ENCODE measurements at regions not wholly inside any gene's neighbourhood (a gene's known extent, or its start where the extent isn't known, plus 50 kb on each side); places are given as distances from the start of the nearest gene placed in this dataset.
"Not testable (repeated sequence)": the region's sequence is repeated elsewhere in the genome, so short reads cannot be mapped to it uniquely, and the experiment has no call there.

DNA sequence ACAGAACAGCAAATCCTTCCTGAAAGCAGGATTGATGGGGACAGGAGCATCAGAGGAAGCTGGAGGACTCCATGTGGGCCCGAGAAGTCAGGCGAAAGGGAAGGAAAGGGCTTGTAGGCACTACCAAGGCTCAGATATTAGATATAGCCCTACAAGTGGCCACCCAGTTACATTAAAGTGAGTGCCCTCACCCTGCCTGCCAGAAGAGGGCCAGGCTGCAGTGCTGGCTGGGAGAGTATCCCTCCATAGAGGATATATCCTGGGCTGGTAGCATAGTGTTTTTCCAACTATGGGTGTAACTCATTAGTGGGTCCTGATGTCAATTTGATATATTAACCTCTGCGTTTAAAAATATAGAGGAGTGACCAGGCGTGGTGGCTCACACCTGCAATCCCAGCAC is 285.2 kb downstream of the MYCN start:
- no peak for DNase-seq

DNA sequence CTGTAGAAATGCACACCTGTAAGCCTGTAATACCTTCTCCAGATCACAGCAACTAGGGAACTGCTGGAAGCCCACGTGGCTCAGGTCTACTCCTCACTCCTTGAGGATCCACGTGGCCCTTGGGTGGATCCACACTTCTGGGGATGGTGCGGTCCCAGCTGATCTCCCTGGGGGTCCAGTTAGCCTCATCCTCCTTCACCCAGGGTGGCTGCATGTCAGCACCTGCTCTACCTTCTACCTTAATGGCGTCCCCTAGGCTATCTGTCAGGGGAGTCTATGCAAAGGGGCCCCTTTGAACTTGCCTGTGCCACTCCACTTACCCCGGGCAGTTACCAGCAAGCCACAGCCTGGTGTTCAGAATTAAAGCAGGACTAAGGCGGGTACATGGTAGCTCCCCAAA is 284.7 kb downstream of the MYCN start:
- no peak for DNase-seq

DNA sequence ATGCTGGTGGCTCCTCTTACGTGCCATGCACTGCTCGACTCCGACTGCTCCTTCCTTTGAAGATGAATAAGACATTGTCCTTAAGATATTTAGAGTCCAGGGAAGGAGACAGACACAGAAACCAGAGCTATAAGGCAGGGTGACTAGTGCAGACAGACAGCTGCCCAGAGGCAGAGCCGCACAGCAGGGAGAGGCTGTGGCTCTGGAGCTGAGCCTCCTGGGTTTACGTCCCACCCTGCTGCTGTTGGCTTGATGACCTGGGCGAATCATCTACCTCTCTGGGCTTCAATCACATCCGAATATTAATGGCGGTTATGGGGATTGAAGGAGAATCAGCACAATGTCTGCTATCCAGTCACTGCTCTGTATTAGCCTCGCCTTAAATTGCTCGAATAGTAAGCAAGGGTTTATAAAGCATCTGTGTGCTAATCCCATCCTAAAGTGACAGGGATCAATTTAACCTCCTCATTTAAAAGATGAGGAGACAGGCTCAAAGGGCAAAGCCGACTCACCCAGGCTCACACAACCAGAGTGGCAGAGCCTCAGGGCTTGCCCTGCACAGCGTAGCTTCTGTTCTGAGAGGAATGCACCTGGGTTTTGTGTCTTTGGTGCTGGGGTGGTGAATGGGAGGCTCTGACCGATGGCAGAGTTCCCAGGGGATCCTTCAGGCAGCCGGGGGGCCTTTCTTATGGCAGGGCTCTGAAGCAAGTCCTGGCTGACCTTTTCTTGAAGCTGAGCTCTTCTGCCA is 284.1 kb downstream of the MYCN start:
- no peak for DNase-seq

DNA sequence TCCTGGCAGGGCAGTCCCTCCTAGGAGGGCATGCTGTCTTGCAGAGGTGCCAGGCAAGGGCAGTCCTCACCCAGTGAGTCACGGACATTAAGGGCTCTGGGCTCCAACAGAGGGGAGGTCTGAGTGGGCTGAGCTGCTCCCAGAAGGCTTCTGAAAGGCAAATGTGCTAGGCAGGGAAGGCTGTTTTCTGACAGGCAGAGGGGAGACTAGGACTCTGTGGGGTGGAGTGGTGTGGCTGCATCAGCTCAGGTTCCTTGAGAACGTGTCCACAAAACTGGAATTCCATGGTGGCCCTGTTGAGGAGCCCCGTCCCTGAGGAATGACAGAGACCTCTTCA is 283.5 kb downstream of the MYCN start:
- DNase-seq: no peak

DNA sequence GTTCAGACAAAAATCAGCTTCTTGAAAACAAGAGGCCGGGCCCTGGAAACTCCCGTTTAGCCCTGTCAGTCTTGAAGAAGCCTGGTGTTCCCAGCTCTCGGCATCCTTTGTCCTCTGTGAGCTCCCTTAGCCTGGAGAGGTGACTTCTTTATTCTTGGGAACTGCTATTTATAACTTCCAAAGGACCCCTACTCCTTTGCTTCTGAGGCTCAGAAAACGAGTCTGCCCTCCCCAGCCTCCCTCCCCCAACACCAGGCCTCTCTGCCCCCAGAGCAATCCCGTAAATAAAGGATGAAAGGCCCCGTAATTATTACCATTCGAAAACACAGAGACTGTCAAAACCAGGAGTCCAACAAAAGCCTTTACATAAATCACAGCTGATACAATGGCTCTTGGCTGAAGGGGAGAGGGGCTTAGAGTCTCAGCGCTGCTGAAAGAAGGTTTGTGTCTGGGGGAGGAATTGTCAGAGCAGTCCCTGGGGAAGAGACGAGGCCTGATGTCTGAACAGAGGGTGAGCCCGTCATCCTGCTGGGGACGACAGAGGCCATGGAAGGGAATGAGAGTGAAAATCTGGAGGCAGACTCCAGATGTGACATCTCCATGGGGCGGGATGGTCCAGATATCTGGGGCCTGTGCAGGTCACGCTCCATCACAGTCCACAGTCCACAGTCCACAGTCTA is 283.0 kb downstream of the MYCN start:
- peak; percentile 18 for DNase-seq

DNA sequence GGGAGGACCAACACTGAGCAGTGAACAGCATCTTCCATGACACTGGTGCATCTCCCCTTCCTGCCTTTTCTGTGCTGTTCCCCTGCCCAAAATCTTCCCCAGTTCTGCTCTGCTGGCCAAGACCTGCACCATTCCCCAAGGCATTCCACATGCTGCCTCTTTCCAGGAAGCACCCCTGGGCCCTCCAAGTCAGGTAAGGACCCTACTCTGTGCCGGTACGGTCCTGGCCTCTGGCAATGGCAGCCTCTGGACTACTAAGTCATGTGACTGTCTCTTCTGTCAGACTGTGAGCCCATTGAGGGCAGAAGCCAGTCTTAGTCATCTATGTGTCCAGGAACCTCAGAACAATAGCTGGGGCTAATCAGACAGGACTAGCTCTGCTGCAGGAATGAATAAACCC is 282.0 kb downstream of the MYCN start:
- DNase-seq: no peak

DNA sequence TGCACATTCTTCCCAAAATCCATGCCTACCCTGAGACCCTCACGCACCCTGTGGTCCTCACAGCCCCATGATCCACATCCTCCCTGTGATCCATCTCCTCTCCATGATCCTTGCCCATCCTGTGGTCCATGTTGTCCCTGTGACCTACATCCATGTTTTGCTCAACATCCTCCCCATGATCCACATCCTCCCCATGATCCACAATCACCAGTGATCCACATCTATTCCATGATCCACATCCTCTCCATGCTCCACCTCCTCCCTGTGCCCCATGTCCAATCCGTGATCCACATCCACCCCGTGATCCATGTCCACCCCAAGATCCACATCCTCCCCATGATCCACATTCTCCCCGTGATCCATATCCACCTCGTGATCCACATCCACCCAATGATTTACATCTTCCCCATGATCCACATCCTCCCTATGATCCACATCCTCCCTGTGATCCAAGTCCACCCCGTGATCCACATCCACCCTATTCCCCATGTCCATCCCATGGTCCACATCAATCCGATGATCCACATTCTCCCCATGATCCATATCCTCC is 281.2 kb downstream of the MYCN start:
- DNase-seq: no peak

DNA sequence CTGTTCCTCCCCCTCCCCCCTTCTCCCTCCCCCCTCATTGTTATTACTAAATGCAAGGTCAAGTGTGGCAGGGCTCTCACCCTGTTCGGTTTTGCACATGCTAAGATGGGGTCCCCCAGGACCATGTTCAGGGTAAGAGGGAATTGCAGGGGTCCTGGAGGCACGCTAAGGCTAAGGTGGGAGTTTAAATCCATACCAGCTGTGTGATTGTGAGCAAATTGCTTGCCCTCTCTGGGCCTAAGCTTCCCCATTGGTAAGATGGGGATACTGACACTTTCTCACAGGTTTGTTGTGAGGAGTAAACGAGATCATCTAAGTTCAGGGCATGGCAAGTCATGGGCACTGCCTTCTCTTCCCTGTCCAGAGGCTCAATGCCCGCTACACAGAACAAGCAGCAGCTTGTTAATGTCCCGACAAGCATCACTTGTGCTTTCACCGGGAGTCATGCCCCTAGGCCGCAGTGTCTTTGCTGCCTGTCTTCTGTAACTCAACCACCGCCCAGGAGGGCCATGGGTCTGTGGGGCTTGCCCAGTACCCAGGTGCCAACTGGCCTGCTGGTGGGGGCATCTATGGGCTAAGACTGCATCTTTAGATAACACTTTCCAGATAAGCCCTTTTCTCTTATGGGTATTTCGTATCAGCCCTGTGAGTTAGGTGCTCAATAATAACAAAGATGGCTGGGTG is 279.1 kb downstream of the MYCN start:
- DNase-seq: no peak

DNA sequence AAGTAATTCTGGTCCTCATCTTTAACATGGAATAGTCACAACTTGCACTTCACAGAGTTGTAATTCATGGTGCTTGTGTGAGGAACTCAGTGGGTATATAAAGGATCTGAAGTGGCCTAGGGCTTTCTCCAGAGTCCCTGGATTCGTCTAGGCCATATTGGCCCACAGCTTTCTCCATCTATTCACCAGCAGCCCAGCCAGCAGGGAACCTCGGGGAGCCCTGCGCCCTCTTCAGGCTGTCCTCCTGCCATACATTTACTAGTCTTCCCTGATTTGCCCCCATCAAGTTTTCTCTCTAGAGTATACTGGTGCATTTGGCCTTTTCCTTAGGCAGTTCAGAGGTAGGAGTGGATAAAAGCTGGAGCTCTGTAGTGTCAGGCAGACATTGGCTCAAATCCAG is 278.3 kb downstream of the MYCN start:
- DNase-seq: no peak

DNA sequence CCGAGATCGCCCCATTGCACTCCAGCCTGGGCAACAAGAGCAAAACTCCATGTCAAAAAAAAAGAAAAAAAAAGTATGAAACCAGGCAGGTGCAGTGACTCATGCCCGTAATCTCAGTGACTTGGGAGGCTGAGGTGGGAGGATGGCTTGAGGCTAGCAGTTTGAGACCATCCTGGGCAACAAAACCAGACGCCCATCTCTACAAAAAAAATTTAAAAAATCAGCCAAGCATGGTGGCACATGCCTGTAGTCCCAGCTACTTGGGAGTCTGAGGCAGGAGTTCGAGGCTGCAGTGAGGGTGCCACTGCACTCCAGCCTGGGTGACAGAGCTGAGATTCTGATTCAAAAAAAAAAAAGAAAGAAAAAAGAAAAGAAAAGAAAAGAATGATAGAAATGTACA is 277.8 kb downstream of the MYCN start:
- DNase-seq: no peak

DNA sequence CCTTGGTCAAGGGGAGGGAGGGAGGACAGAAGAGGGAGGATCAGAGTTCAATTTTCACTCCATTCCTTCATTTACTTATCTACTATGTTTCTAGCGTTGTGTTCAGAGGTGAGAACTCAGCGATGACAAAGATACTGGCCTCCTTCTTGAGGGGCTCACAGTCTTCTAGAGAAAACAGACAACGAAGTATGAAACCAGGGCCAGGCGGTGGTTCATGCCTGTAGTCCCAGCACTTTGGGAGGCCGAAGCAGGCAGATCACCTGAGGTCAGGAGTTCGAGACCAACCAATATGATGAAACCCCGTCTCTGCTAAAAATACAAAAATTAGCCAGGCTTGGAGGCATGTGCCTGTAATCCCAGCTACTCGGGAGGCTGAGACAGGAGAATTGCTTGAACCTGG is 277.4 kb downstream of the MYCN start:
- DNase-seq: not testable (repeated sequence)

DNA sequence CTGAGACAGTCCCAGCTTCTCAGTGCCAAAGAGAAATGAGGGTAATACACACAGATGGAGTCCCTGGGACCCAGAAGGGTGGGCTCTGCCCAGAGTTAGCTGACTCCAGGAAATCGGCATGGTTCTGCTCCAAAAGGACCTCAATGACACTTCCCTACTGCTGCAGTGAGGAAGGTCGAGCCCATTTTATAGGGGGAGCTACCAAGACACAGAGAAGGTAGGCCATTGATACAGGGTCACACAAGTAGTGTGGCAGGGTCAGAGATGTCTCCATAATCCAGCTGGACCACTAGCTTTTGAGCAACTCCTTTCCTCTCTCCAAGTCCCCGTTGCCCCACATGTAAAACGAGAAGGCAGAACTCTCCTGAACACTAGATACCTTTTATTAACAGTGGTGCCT is 276.9 kb downstream of the MYCN start:
- no peak for DNase-seq

DNA sequence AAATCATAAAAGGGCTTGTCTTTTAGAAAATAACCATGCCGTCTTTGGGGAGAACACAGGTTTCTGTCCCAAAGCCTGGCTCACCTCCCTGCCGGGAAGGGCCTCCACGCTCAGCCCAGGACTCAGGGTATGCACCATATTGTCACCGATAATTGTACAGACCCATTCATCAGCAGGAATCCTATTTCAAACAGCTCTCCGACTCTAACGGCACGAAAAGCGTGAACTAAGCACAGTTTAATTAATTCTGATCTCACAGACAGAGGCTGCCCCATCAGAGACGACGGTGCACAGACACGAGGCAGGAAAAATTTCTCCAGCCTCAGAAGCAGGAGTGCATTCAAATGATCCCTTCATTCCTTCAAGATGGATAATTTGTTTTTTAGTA is 276.2 kb downstream of the MYCN start:
- DNase-seq: no peak

DNA sequence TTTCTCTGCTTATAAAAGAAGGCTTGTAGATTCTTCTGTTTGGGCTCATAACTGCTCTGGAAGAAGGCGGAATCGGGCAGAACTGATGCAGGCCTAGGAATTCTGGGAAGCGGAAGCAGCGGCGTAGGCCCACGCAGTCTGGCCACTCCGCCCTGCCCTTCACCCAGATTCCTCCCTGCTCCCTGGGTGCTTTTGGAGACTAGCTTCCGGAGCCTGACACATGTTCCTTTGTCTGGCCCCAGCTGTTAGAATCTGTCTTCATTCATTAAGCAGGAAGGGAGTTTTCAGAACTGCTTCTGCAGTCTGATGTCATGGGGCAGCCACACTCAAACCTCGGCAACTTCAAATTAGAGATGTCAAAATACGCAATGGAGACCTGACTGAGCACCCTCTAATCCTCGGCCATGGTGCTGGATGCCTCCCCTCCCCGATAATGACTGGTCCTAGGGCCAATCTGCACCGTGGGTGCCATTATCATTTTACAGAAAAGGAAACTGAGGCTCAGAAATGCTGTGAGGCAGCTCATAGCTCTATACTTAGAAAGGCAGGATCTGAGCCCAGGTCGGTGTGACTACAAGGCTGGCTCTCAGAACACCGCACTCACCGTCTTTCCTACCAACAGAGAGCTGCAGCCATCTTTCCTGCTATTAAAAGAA is 275.7 kb downstream of the MYCN start:
- no peak for DNase-seq

DNA sequence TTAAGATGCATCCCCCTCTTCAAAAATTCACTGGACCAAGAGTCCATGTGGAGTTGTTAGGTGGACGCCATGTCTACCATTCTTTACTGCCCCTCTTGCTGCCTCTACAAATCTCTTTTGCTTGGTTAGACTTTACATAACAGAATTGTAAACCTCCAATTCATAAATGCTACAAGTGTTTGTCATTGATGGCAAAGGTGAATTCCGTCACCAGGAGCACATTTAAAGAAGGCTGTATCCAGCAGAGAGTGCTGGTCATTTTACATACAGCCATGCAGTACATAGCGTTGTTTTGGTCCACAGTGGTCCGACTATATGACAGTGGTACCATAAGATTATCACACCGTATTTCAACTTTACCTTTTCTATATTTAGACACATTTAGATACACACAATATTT is 274.5 kb downstream of the MYCN start:
- no peak for DNase-seq

DNA sequence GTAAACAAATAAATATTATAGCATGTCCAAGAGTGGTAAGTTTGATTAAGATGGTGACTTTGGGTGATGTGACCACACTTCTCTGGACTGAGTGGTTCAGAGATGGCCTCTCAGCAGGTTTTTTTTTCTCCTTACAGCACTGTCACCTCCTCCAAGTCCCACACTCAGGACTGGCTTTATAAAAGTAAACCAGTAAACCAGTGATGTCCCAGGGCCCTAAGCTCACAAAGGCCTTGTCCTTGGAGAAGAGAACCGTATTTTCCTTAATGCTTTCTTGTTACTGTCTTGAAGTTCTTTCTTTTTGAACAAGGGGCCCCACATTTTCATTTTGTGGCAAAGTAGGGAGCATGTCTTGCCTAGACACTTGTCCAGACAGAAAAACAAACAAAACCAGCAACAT is 274.0 kb downstream of the MYCN start:
- no peak for DNase-seq

DNA sequence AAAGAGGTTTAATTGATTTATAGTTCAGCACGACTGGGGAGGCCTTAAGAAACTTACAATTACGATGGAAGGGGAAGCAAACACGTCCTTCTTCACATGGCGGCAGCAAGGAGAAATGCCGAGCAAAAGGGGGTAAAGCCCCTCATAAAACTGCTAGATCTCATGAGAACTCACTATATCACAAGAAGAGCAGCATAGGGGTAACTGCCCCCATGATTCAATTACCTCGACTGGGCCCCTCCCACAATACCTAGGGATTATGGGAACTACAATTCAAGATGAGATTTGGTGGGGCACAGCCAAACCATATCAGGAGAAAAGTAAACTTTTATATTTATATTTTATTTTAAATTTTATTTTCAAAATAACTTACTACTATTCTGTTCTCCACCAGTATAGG is 272.0 kb downstream of the MYCN start:
- no peak for DNase-seq

DNA sequence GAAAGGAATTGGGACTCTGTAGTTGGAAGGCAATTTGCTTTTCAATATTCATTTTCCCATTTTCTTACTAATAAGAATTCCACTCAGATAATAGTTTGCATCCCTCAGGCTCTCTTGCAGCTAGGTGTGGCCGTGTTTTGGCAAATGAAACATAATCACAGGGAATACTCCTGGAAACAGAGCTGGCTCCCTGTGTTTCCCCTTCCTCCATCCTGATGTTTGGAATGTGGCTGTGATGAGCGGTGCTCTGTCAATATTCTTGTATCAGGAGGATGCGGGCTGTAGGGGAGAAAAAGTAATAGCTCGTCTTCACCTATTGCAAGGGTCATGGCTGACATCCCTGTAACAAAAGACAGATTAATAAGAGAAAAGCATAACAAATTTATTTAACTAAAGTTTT is 271.0 kb downstream of the MYCN start:
- DNase-seq: no peak

DNA sequence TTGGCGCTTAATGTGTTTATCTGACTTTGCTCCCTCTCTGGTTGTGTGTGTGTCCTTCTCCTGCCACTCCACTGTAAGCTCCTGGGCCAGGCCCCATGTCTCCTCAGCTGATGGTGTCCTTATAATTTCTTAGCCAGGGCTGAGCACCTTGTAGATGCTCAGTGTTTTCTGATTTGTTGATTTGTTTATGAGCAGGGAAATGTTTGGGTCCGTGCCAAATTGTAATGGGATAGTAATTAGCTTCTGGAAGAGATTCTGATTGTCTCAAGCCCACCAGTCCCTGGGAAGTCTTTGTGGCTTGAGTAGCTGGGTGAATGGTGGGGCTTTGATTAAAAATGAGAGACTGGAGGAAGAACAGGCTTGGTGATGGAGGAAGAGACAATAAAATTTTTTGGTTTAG is 270.5 kb downstream of the MYCN start:
- DNase-seq: no peak

DNA sequence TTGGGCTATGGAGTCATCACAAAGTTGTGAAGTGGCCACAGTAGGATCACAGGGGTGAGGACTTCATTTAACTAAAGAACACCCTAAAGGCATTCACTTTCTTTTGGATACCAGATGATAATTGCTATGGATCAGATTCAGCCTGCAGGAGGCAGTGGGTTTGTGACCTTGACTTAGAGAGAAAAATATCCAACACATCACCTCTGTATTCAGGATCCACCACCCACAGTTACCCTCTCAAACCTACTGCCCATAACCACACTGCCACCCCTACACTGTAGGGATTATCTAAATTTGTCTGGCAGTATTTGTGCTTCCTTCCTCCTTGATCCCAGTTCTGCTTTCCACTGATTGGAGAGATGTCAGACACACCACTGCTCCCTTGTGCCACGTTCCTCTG is 269.4 kb downstream of the MYCN start:
- DNase-seq: no peak

DNA sequence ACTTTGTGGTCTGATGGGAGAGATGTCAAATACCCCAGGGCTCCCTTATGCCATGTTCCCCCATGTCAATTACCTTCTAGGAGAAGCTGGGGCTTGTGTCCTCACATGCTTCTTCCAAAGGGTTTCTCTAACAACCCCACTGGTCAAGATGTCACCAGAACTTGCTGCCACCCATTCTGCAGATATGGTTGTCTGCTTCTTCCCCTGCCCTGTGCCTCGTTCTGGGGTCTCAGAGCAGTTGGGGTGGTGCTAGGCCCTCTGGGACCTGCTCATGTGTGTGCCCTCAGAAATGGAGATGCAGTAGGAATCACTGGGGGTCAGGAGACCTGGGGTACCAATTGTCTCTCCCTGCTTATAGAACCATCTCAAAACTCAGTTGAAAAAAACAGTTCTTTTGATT is 268.6 kb downstream of the MYCN start:
- DNase-seq: no peak

DNA sequence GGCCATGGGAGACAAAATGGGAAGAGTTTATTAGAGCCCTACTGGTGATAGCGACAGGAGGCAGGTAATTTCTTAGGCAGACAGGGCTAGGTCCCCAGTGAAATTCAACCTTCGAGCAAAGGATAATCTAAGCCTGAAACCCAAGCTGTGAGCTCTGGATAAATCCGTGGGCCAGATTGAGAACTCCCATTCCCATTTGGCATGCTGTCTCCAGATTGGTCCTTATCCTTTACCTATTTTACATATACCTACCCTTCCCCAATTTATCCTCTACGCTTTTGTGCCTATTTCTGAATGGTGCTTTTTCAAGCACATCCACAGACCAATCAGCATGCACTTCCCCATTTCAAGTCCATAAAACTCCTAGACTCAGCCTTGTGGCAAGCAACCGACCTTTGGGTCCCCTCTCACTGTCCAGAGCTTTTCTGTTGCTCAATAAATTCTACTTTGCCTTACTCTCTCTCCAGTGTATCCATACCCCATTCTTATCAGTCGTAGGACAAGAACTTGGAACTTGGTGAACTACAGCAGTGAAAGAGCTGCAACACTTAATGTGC is 268.0 kb downstream of the MYCN start:
- DNase-seq: no peak

DNA sequence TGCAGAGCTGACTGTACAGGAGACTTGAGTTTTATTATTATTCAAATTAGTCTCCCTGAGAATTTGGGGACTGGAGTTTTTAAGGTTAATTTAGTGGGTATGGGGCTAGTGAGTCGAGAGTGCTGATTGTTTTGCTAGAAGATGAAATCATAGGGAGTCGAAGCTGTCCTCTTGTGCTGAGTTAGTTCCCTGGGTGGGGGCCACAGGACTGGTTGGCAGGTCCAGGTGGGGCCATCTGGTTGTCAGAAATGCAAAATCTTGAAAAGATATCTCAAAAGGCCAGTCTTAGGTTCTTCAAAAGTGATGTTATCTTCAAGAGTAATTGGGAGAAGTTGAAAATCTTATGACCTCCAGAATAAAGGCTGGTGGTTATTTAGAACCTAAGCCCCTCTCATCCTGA is 267.3 kb downstream of the MYCN start:
- DNase-seq: no peak

Measured in NCI-H187 treated with DMSO at 0.1 percent for 48 hours (cell line).